SK-N-SH (cell line): ENCODE measurements at regions not wholly inside any gene's neighbourhood (a gene's known extent, or its start where the extent isn't known, plus 50 kb on each side); places are given as distances from the start of the nearest gene placed in this dataset.

ENCODE experiments used
- CTCF ChIA-PET: fragments of 300-600, 350-600 bp; formaldehyde crosslinking; extraction: SDS; loops from one replicate; lab custom pipeline; 2021; lab: Yijun Ruan, JAX
- POLR2A ChIA-PET: fragments of 350-600 bp; sonication (Branson Sonifier 250); formaldehyde crosslinking; extraction: SDS; loops from one replicate; lab custom pipeline; 2020; ENCODE audit warnings: antibody characterized with exemption, inconsistent platforms; lab: Yijun Ruan, JAX
- DNase-seq: peaks from one replicate; pipeline ENCODE4 v3.0.0; 2012
- H2AFZ ChIP-seq: fragments of 200-600 bp; sonication (generic); 2 replicates; pipeline ENCODE4 v1.8.1; 2016; ENCODE audit warnings: antibody characterized with exemption, mild to moderate bottlenecking, low read depth
- H3F3A ChIP-seq: fragments of 200-600 bp; sonication (generic); replicated peaks from 2 replicates; pipeline ENCODE3; 2016; ENCODE audit warnings: antibody characterized with exemption, mild to moderate bottlenecking; ENCODE audit not compliant: insufficient read depth
- H3K27ac ChIP-seq, 2 experiments: fragments of 200-500 bp in 1 of 2; fragments of 200-600 bp in 1 of 2; sonication (Bioruptor generic) in 1 of 2; sonication (generic), shearing (Covaris generic) in 1 of 2; 2 replicates each; pipeline versions ENCODE4 v1.5.1 to v1.6.1; 2014 to 2016; ENCODE audit warnings: low read depth in 2 of 2, inconsistent platforms in 1 of 2, low read length in 1 of 2, mild to moderate bottlenecking in 1 of 2, mixed read lengths in 1 of 2
- H3K27me3 ChIP-seq: fragments of 200-600 bp; sonication (generic), shearing (Covaris generic); 2 replicates; pipeline ENCODE4 v1.6.1; 2016; ENCODE audit warnings: mixed run types; ENCODE audit not compliant: insufficient read depth
- H3K36me3 ChIP-seq, 2 experiments: fragments of 200-500 bp in 1 of 2; fragments of 200-600 bp in 1 of 2; sonication (Bioruptor generic) in 1 of 2; sonication (generic) in 1 of 2; replicated peaks in 1 of 2; 2 replicates each; pipeline versions ENCODE3 to v1.5.1; 2014 to 2016; ENCODE audit warnings: low read length in 1 of 2, mild to moderate bottlenecking in 1 of 2; ENCODE audit not compliant: insufficient read depth in 2 of 2, control insufficient read depth in 1 of 2
- H3K4me1 ChIP-seq, 2 experiments: fragments of 200-500 bp in 1 of 2; fragments of 200-600 bp in 1 of 2; sonication (Bioruptor generic) in 1 of 2; sonication (generic), shearing (Covaris generic) in 1 of 2; 2 replicates each; pipeline versions ENCODE4 v1.5.1 to v1.6.1; 2014 to 2016; ENCODE audit warnings: low read depth in 1 of 2, low read length in 1 of 2, mixed run types in 1 of 2; ENCODE audit not compliant: insufficient read depth in 2 of 2, control insufficient read depth in 1 of 2
- H3K4me2 ChIP-seq: fragments of 200-600 bp; sonication (generic), shearing (Covaris generic); 2 replicates; pipeline ENCODE4 v1.6.1; 2017; ENCODE audit warnings: mixed run types
- H3K4me3 ChIP-seq, 2 experiments: fragments of 200-500 bp in 1 of 2; fragments of 200-600 bp in 1 of 2; sonication (Bioruptor generic) in 1 of 2; sonication (generic), shearing (Covaris generic) in 1 of 2; 2 replicates each; pipeline versions ENCODE4 v1.5.1 to v1.8.1; 2014 to 2016; ENCODE audit warnings: low read depth in 2 of 2, inconsistent platforms in 1 of 2, low read length in 1 of 2, mild to moderate bottlenecking in 1 of 2, mixed read lengths in 1 of 2, moderate library complexity in 1 of 2
- H3K79me2 ChIP-seq: fragments of 200-600 bp; sonication (generic); 2 replicates; pipeline ENCODE4 v1.8.1; 2017; ENCODE audit warnings: mild to moderate bottlenecking; ENCODE audit not compliant: insufficient read depth
- H3K9ac ChIP-seq: fragments of 200-600 bp; sonication (generic); 2 replicates; pipeline ENCODE4 v1.6.1; 2017; ENCODE audit warnings: mixed run types
- H3K9me2 ChIP-seq: fragments of 200-600 bp; sonication (generic); 2 replicates; pipeline ENCODE4 v1.6.1; 2017; ENCODE audit warnings: mixed run types
- H3K9me3 ChIP-seq: fragments of 200-600 bp; sonication (generic); 2 replicates; pipeline ENCODE4 v1.6.1; 2017; ENCODE audit warnings: mixed run types, mild to moderate bottlenecking, moderate library complexity
- H4K20me1 ChIP-seq: fragments of 200-600 bp; sonication (generic); 2 replicates; pipeline ENCODE4 v1.6.1; 2017; ENCODE audit warnings: mild to moderate bottlenecking, mixed run types; ENCODE audit not compliant: insufficient read depth
- ELF1 ChIP-seq: IDR thresholded peaks from 2 replicates; pipeline ENCODE4 v1.4.0; 2012
- FOXM1 ChIP-seq: IDR thresholded peaks from 2 replicates; pipeline ENCODE4 v1.4.0; 2012; ENCODE audit warnings: low read depth, mild to moderate bottlenecking
- GATA2 ChIP-seq: sonication (generic); formaldehyde crosslinking; IDR thresholded peaks from 2 replicates; pipeline ENCODE4 v1.5.0; 2020; ENCODE audit warnings: mild to moderate bottlenecking, missing genetic modification reagents
- IRF3 ChIP-seq: fragments of 150-350 bp; IDR thresholded peaks from 2 replicates; pipeline ENCODE4 v1.6.1; 2016; ENCODE audit warnings: mild to moderate bottlenecking, low read depth, low read length
- NFIC ChIP-seq: IDR thresholded peaks from 2 replicates; pipeline ENCODE4 v1.4.0; 2012; ENCODE audit warnings: borderline replicate concordance
- NRF1 ChIP-seq: IDR thresholded peaks from 2 replicates; pipeline ENCODE4 v1.6.1; 2012; ENCODE audit warnings: low read depth, mild to moderate bottlenecking, low read length
- PBX3 ChIP-seq: IDR thresholded peaks from 2 replicates; pipeline ENCODE4; 2012
- RAD21 ChIP-seq: IDR thresholded peaks from 2 replicates; pipeline ENCODE4 v1.6.1; 2012; ENCODE audit warnings: mild to moderate bottlenecking, low read length
- RFX5 ChIP-seq: IDR thresholded peaks from 2 replicates; pipeline ENCODE4 v1.6.1; 2012; ENCODE audit warnings: mild to moderate bottlenecking, improper control_type of control experiment, low read length
- SIN3A ChIP-seq: IDR thresholded peaks from 2 replicates; pipeline ENCODE4 v1.6.1; 2012; ENCODE audit warnings: low read depth, mild to moderate bottlenecking, low read length, moderate library complexity, borderline replicate concordance
- SMC3 ChIP-seq: IDR thresholded peaks from 2 replicates; pipeline ENCODE4 v1.6.1; 2012; ENCODE audit warnings: low read depth, low read length, improper control_type of control experiment
- TCF12 ChIP-seq: IDR thresholded peaks from 2 replicates; pipeline ENCODE4 v1.4.0; 2012
- TEAD4 ChIP-seq: IDR thresholded peaks from 2 replicates; pipeline ENCODE4 v1.4.0; 2012; ENCODE audit warnings: mild to moderate bottlenecking, borderline replicate concordance; ENCODE audit not compliant: insufficient read depth
- YY1 ChIP-seq: IDR thresholded peaks from 2 replicates; pipeline ENCODE4 v1.4.0; 2012; ENCODE audit warnings: low read depth, mild to moderate bottlenecking
- WGBS: methylation state at CpG from one replicate; pipeline ENCODE4 v1.1.6; 2017; ENCODE audit warnings: low lambda C conversion rate; 5-methylcytosine and 5-hydroxymethylcytosine counted together

GRCh38 chr6:48839206-48839605 is 623.8 kb downstream of the MMUT start:
- Histone ChIP-seq H3K27ac (no peak overlapping the region), H3K9me2 (no peaks in the 10 kb centered on the region), H3K9me3 (peaks cover 17% of the 10 kb centered on the region; the same call in 1 of the 2 replicates), H3F3A (no peaks in the 10 kb centered on the region), H4K20me1 (no peaks in the 10 kb centered on the region), H3K9ac (no peak overlapping the region), H3K79me2 (no peaks in the 10 kb centered on the region), H2AFZ (no peak overlapping the region), H3K4me3 (no peak overlapping the region), H3K36me3 (no peaks in the 10 kb centered on the region), H3K27me3 (no peaks in the 10 kb centered on the region), H3K4me2 (no peak overlapping the region), H3K4me1 (no peaks in the 10 kb centered on the region)
- ChIA-PET CTCF (no interaction called here), POLR2A (no interaction called here)
- TF ChIP-seq FOXM1 (no peak), IRF3 (no peak), RFX5 (no peak), SIN3A (no peak), GATA2 (no peak)
- DNase-seq, result no peak
- 11% methylated on average over 2 of the region's 2 CpGs for WGBS

- H3F3A ChIP-seq, result no peaks in the 10 kb centered on the region
- no peak overlapping the region for H3K4me3 ChIP-seq
- no peak overlapping the region for H3K27ac ChIP-seq
- H3K4me2 ChIP-seq, result no peak overlapping the region
- H3K27me3 ChIP-seq, result no peaks in the 10 kb centered on the region
- no peak for DNase-seq
- POLR2A ChIA-PET, result no interaction called here
- no peak for TF ChIP-seq YY1
- TF ChIP-seq NRF1, result no peak
- no peak for TF ChIP-seq TCF12
- TF ChIP-seq SMC3, result no peak
- TF ChIP-seq RAD21, result no peak
- TF ChIP-seq ELF1, result no peak
- no peak for TF ChIP-seq TEAD4
- peaks cover 17% of the 10 kb centered on the region; the same call in 1 of the 2 replicates for H3K9me3 ChIP-seq
- H3K79me2 ChIP-seq, result no peaks in the 10 kb centered on the region
- H3K4me1 ChIP-seq, result no peaks in the 10 kb centered on the region
- no peak overlapping the region for H2AFZ ChIP-seq
- no peaks in the 10 kb centered on the region for H4K20me1 ChIP-seq
- WGBS, result 36% methylated on average over 3 of the region's 3 CpGs
- H3K9me2 ChIP-seq, result no peaks in the 10 kb centered on the region
- no peaks in the 10 kb centered on the region for H3K36me3 ChIP-seq
- H3K9ac ChIP-seq, result no peak overlapping the region
- CTCF ChIA-PET, result no interaction called here
Measured at GRCh38 chr6:48837744-48838143, 625.3 kb downstream of the MMUT start.

- Histone ChIP-seq H3K27ac (no peak overlapping the region), H3K79me2 (no peaks in the 10 kb centered on the region), H3K4me1 (no peaks in the 10 kb centered on the region), H3K4me2 (peak overlapping the region; percentile 20; the same call in 1 of the 2 replicates), H3K27me3 (no peaks in the 10 kb centered on the region), H3K9me2 (no peaks in the 10 kb centered on the region), H3K4me3 (no peak overlapping the region), H4K20me1 (no peaks in the 10 kb centered on the region), H3K9me3 (0 out of 2 replicates have a peak, but pooled peaks cover 4% of the 10 kb centered on the region), H3K9ac (no peak overlapping the region), H3F3A (no peaks in the 10 kb centered on the region), H2AFZ (peak overlapping the region; percentile 79), H3K36me3 (no peaks in the 10 kb centered on the region)
- 43% methylated on average over 2 of the region's 2 CpGs for WGBS
- POLR2A ChIA-PET, result no interaction called here
- DNase-seq, result no peak
- TF ChIP-seq PBX3 (no peak), NFIC (peak; percentile 32; the same call in 1 of the 2 replicates)
- CTCF ChIA-PET, result no interaction called here
Measured at GRCh38 chr6:48835421-48835958, 627.6 kb downstream of the MMUT start.
